ENCODE measurements at regions not wholly inside any gene's neighbourhood (a gene's known extent, or its start where the extent isn't known, plus 50 kb on each side); places are given as distances from the start of the nearest gene placed in this dataset.

DNA sequence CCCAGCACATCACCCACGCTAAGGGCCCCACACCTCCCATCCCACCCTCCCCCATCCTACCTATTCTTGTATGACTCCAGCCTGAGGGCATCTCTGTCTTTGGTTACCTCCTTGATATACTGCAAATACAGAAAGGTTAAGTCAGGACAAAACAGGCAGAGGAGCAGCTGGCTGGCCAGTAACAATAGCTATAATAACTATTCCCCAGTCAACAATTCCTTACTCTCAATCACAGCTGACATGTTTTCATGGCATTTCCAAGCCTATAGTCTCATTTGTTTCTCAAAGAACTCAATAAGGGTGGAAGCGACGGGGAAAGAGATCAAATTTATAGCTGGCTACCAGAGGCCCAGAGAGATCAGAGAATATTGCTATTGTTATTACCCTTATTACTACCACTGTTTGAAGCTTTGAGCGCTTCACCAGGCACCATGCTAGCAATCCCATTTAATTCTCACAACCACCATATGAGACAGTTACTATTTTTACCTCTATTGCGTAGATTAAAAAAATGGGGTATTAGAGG is 93.0 kb upstream of the C2CD4B start:
- Histone ChIP-seq H3K4me1 (no peaks in the 10 kb centered on the region), H3K27me3 (ENCODE audit: low read depth) (no peaks in the 10 kb centered on the region), H3K4me3 (no peak overlapping the region), H3K9me3 (replicated peaks) (peaks cover 26% of the 10 kb centered on the region), H3K27ac (replicated peaks) (no peak overlapping the region), H3K36me3 (no peaks in the 10 kb centered on the region)
- TF ChIP-seq, protein P1, sequence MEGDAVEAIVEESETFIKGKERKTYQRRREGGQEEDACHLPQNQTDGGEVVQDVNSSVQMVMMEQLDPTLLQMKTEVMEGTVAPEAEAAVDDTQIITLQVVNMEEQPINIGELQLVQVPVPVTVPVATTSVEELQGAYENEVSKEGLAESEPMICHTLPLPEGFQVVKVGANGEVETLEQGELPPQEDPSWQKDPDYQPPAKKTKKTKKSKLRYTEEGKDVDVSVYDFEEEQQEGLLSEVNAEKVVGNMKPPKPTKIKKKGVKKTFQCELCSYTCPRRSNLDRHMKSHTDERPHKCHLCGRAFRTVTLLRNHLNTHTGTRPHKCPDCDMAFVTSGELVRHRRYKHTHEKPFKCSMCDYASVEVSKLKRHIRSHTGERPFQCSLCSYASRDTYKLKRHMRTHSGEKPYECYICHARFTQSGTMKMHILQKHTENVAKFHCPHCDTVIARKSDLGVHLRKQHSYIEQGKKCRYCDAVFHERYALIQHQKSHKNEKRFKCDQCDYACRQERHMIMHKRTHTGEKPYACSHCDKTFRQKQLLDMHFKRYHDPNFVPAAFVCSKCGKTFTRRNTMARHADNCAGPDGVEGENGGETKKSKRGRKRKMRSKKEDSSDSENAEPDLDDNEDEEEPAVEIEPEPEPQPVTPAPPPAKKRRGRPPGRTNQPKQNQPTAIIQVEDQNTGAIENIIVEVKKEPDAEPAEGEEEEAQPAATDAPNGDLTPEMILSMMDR (IDR thresholded peaks at IDR 0.05; ENCODE audit: borderline replicate concordance): no peak
- no peak for DNase-seq
- intact Hi-C loops (cut with micrococcal nuclease): loop anchor here (10.0 kb wide), 1 partner anchor 183 kb away; no protein-coding TSS in a partner anchor

- H3K9me3 ChIP-seq (replicated peaks): peaks cover 49% of the 10 kb centered on the region
- no peak overlapping the region for H3K27ac ChIP-seq (replicated peaks)
- H3K4me3 ChIP-seq: no peak overlapping the region
- no peak for DNase-seq
- no peaks in the 10 kb centered on the region for H3K36me3 ChIP-seq
- H3K4me1 ChIP-seq: no peaks in the 10 kb centered on the region
- intact Hi-C loops (cut with micrococcal nuclease): no loop called here
- H3K27me3 ChIP-seq (ENCODE audit: low read depth): no peaks in the 10 kb centered on the region
- TF ChIP-seq, protein P1 (IDR thresholded peaks at IDR 0.05; ENCODE audit: borderline replicate concordance): no peak
Measured at GRCh38 chr15:62262305-62262941, 97.3 kb upstream of the C2CD4B start.

- Histone ChIP-seq H3K4me3 (no peak overlapping the region), H3K36me3 (no peaks in the 10 kb centered on the region), H3K27me3 (ENCODE audit: low read depth) (no peaks in the 10 kb centered on the region), H3K27ac (replicated peaks) (no peak overlapping the region), H3K4me1 (no peaks in the 10 kb centered on the region), H3K9me3 (replicated peaks) (peaks cover 66% of the 10 kb centered on the region)
- intact Hi-C loops (cut with micrococcal nuclease): no loop called here
- no peak for DNase-seq
- TF ChIP-seq, protein P1 (IDR thresholded peaks at IDR 0.05; ENCODE audit: borderline replicate concordance): no peak
Measured at GRCh38 chr15:62264196-62264595, 99.1 kb upstream of the C2CD4B start.

- Histone ChIP-seq H3K4me1 (no peaks in the 10 kb centered on the region), H3K27me3 (ENCODE audit: low read depth) (no peaks in the 10 kb centered on the region), H3K36me3 (peaks cover 5% of the 10 kb centered on the region), H3K4me3 (no peak overlapping the region), H3K9me3 (replicated peaks) (peaks cover 56% of the 10 kb centered on the region), H3K27ac (replicated peaks) (no peak overlapping the region)
- TF ChIP-seq, protein P1 (IDR thresholded peaks at IDR 0.05; ENCODE audit: borderline replicate concordance): no peak
- intact Hi-C loops (cut with micrococcal nuclease): no loop called here
- no peak for DNase-seq
Measured at GRCh38 chr15:62269504-62269903, 104.4 kb upstream of the C2CD4B start.

DNA sequence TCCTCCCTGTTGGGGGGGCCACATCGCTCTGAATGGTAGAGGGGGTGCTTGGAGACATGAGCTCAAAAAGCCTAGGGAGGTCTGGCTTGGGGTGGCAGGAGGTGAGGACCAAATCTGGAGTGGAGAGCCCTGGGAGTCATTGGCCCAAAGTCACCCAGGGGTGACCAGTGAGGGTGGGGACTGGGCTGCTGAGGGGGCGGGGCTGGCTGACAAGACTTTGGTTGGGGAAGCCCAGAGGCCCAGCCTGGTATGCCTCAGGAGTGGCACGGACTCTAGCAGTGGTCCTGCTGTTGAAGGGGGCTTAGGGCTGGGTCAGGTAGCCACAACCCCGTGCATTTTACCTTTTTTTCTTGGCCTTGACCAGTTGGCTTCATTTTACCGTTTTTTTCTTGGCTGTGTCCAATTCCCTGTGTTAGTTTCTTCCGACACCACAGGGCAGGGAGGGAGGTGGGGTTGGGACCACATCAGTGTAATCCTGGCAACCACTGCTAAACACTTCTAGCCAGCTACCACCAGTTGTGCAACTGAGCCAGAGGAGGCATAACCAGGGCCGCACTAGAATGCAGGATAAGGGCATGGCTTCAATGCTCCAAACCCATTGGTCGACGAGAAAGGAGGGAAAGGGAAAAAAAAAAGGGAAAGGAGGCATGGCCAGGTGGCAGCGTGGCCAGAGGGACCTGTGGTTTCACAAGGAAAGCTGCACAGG is 105.3 kb upstream of the C2CD4B start:
- no peak overlapping the region for H3K4me3 ChIP-seq
- H3K27ac ChIP-seq (replicated peaks): no peak overlapping the region
- H3K36me3 ChIP-seq: peaks cover 5% of the 10 kb centered on the region
- DNase-seq: no peak
- peaks cover 52% of the 10 kb centered on the region for H3K9me3 ChIP-seq (replicated peaks)
- H3K27me3 ChIP-seq (ENCODE audit: low read depth): no peaks in the 10 kb centered on the region
- H3K4me1 ChIP-seq: no peaks in the 10 kb centered on the region
- TF ChIP-seq, protein P1 (IDR thresholded peaks at IDR 0.05; ENCODE audit: borderline replicate concordance): no peak
- intact Hi-C loops (cut with micrococcal nuclease): no loop called here
